NCI-H2081 treated with DMSO at 0.1 percent for 48 hours (cell line): ENCODE measurements at regions not wholly inside any gene's neighbourhood (a gene's known extent, or its start where the extent isn't known, plus 50 kb on each side); places are given as distances from the start of the nearest gene placed in this dataset.
"Not testable (repeated sequence)": the region's sequence is repeated elsewhere in the genome, so short reads cannot be mapped to it uniquely, and the experiment has no call there.

Experiments
- DNase-seq: peaks from one replicate; lab custom pipeline; 2025; lab: John Stamatoyannopoulos, UW

- DNase-seq, result no peak
Observed at GRCh38 chr5:25020454-25020853, 375.7 kb upstream of the CDH10 start.

GRCh38 chr5:25009063-25009462 lies 364.3 kb upstream of the CDH10 start:
- no peak for DNase-seq

- DNase-seq, result peak; percentile 54
Observed at GRCh38 chr5:25006734-25007133, 362.0 kb upstream of the CDH10 start.

GRCh38 chr5:25006237-25006636 lies 361.5 kb upstream of the CDH10 start:
- no peak for DNase-seq

GRCh38 chr5:25005431-25005830 lies 360.7 kb upstream of the CDH10 start:
- DNase-seq, result no peak

- DNase-seq, result no peak
Observed at GRCh38 chr5:25002371-25002770, 357.6 kb upstream of the CDH10 start.

- no peak for DNase-seq
Observed at GRCh38 chr5:24999732-25000131, 355.0 kb upstream of the CDH10 start.

- no peak for DNase-seq
Observed at GRCh38 chr5:24998641-24999040, 353.9 kb upstream of the CDH10 start.

GRCh38 chr5:24986326-24986725 lies 341.5 kb upstream of the CDH10 start:
- DNase-seq, result no peak

- DNase-seq, result not testable (repeated sequence)
Observed at GRCh38 chr5:24978552-24978951, 333.8 kb upstream of the CDH10 start.

- DNase-seq, result no peak
Observed at GRCh38 chr5:24963611-24964010, 318.8 kb upstream of the CDH10 start.

- no peak for DNase-seq
Observed at GRCh38 chr5:24923400-24923799, 278.6 kb upstream of the CDH10 start.

GRCh38 chr5:24918676-24919075 lies 273.9 kb upstream of the CDH10 start:
- DNase-seq, result no peak

- no peak for DNase-seq
Observed at GRCh38 chr5:24916863-24917262, 272.1 kb upstream of the CDH10 start.

GRCh38 chr5:24909210-24909609 lies 264.4 kb upstream of the CDH10 start:
- DNase-seq, result no peak

GRCh38 chr5:24906689-24907088 lies 261.9 kb upstream of the CDH10 start:
- DNase-seq, result no peak

GRCh38 chr5:24904981-24905517 lies 260.3 kb upstream of the CDH10 start:
- no peak for DNase-seq

- no peak for DNase-seq
Observed at GRCh38 chr5:24899180-24899579, 254.4 kb upstream of the CDH10 start.

GRCh38 chr5:24864244-24864643 lies 219.5 kb upstream of the CDH10 start:
- DNase-seq, result no peak

- DNase-seq, result no peak
Observed at GRCh38 chr5:24862117-24862516, 217.3 kb upstream of the CDH10 start.

GRCh38 chr5:24855485-24855884 lies 210.7 kb upstream of the CDH10 start:
- DNase-seq, result no peak

- no peak for DNase-seq
Observed at GRCh38 chr5:24854850-24855249, 210.1 kb upstream of the CDH10 start.

- DNase-seq, result no peak
Observed at GRCh38 chr5:24854350-24854749, 209.6 kb upstream of the CDH10 start.

- DNase-seq, result no peak
Observed at GRCh38 chr5:24850926-24851486, 206.2 kb upstream of the CDH10 start.
